HCT116 (cell line): ENCODE measurements at regions not wholly inside any gene's neighbourhood (a gene's known extent, or its start where the extent isn't known, plus 50 kb on each side); places are given as distances from the start of the nearest gene placed in this dataset.

ENCODE experiments used
- ATAC-seq: fragments of 200-7000 bp; cut with Tn5 transposase; 2 replicates; pipeline ENCODE4 v1.9.1; 2020; ENCODE audit warnings: mild to moderate bottlenecking, moderate library complexity
- BruUV-seq: library from RNA; stranded (reverse); fragments of 400-500 nt; replicated peaks from 2 replicates; lab custom pipeline; 2021; lab: Mats Ljungman, UMichigan
- CTCF ChIA-PET: fragments of 300-600 bp; sonication (Branson Sonifier 250); formaldehyde crosslinking; loops from one replicate; lab custom pipeline; 2021; ENCODE audit warnings: antibody characterized with exemption; lab: Charles Lee
- POLR2A ChIA-PET: fragments of 300-600, 350-600 bp; sonication (Branson Sonifier 250); formaldehyde crosslinking; loops from one replicate; lab custom pipeline; 2021; ENCODE audit warnings: antibody characterized with exemption; lab: Charles Lee
- RAD21 ChIA-PET, 2 experiments: fragments of 300-600 bp; sonication (Branson Sonifier 250); formaldehyde crosslinking; loops; one replicate each; lab custom pipeline; 2023; ENCODE audit warnings: low total read pairs in 2 of 2; ENCODE audit not compliant: uncharacterized antibody in 2 of 2, unreplicated experiment in 2 of 2, low non-redundant PET in 1 of 2; lab: Charles Lee
- DNase-seq: peaks from one replicate; pipeline ENCODE4 v3.0.0-alpha.2; 2010; ENCODE audit warnings: low read depth, low spot score
- H2AFZ ChIP-seq: fragments of 200-600 bp; shearing (Covaris generic), sonication (generic); 2 replicates; pipeline ENCODE4 v1.6.1; 2017; ENCODE audit warnings: low read depth, mixed run types, mixed read lengths, antibody characterized with exemption, low read length; ENCODE audit not compliant: poor library complexity, severe bottlenecking
- H3K27ac ChIP-seq: 2 replicates; pipeline ENCODE4 v1.5.1; 2012; ENCODE audit warnings: low read depth, low read length
- H3K27me3 ChIP-seq: fragments of 200-600 bp; sonication (generic); 2 replicates; pipeline ENCODE4 v1.6.1; 2016; ENCODE audit warnings: mixed run types, low read length, mixed read lengths; ENCODE audit not compliant: insufficient read depth
- H3K36me3 ChIP-seq, 2 experiments: fragments of 200-500 bp in 1 of 2; fragments of 200-600 bp in 1 of 2; sonication (Bioruptor generic) in 1 of 2; sonication (generic) in 1 of 2; 2 replicates each; pipeline versions ENCODE4 v1.5.1 to v1.6.1; 2014 to 2016; ENCODE audit warnings: low read length in 2 of 2, inconsistent platforms in 1 of 2, mixed read lengths in 1 of 2, mixed run types in 1 of 2; ENCODE audit not compliant: insufficient read depth in 2 of 2, control insufficient read depth in 1 of 2
- H3K4me1 ChIP-seq, 2 experiments: fragments of 200-600 bp in 1 of 2; sonication (generic) in 1 of 2; 2 replicates each; pipeline versions ENCODE4 v1.5.1 to v1.6.1; 2012 to 2017; ENCODE audit warnings: low read length in 2 of 2, inconsistent platforms in 1 of 2, mild to moderate bottlenecking in 1 of 2, mixed read lengths in 1 of 2, mixed run types in 1 of 2, moderate library complexity in 1 of 2; ENCODE audit not compliant: insufficient read depth in 2 of 2, control insufficient read depth in 1 of 2
- H3K4me2 ChIP-seq: fragments of 200-600 bp; sonication (generic); 2 replicates; pipeline ENCODE4 v1.6.1; 2017; ENCODE audit warnings: mixed run types, low read length, mixed read lengths
- H3K4me3 ChIP-seq, 2 experiments: fragments of 200-600 bp in 1 of 2; sonication (generic) in 1 of 2; replicated peaks in 1 of 2; 2 replicates each; pipeline ENCODE4 v1.5.1; 2011 to 2016; ENCODE audit warnings: low read length in 2 of 2, control low read depth in 1 of 2, low read depth in 1 of 2, mild to moderate bottlenecking in 1 of 2, mixed read lengths in 1 of 2, mixed run types in 1 of 2
- H3K79me2 ChIP-seq: fragments of 200-600 bp; sonication (generic); 2 replicates; pipeline ENCODE4 v1.6.1; 2017; ENCODE audit warnings: mild to moderate bottlenecking, mixed run types, low read length, moderate library complexity, mixed read lengths; ENCODE audit not compliant: insufficient read depth
- H3K9ac ChIP-seq: fragments of 200-600 bp; sonication (generic); 2 replicates; pipeline ENCODE4 v1.6.1; 2016; ENCODE audit warnings: low read length, mixed read lengths
- H3K9me2 ChIP-seq: fragments of 200-600 bp; sonication (generic), shearing (Covaris generic); 2 replicates; pipeline ENCODE4 v1.6.1; 2017; ENCODE audit warnings: mixed run types, mild to moderate bottlenecking, moderate library complexity; ENCODE audit not compliant: insufficient read depth
- H3K9me3 ChIP-seq, 2 experiments: fragments of 200-500 bp in 1 of 2; fragments of 200-600 bp in 1 of 2; sonication (Bioruptor generic) in 1 of 2; sonication (generic) in 1 of 2; 2 replicates each; pipeline ENCODE4 v1.6.1; 2014 to 2017; ENCODE audit warnings: low read length in 2 of 2, mixed read lengths in 2 of 2, inconsistent platforms in 1 of 2, low read depth in 1 of 2, mild to moderate bottlenecking in 1 of 2, mixed run types in 1 of 2, moderate library complexity in 1 of 2; ENCODE audit not compliant: control insufficient read depth in 1 of 2, insufficient read depth in 1 of 2
- H4K20me1 ChIP-seq: fragments of 200-600 bp; sonication (generic), shearing (Covaris generic); 2 replicates; pipeline ENCODE4 v1.6.1; 2017; ENCODE audit warnings: mixed run types, mild to moderate bottlenecking, moderate library complexity; ENCODE audit not compliant: insufficient read depth
- ELF1 ChIP-seq: IDR thresholded peaks from 2 replicates; pipeline ENCODE4 v1.6.1; 2012; ENCODE audit warnings: low read depth, borderline replicate concordance
- EZH2 ChIP-seq: fragments of 200-600 bp; sonication (generic); IDR thresholded peaks from 2 replicates; pipeline ENCODE4 v1.6.1; 2017; ENCODE audit warnings: antibody characterized with exemption, mixed run types
- EZH2phosphoT487 ChIP-seq: fragments of 200-600 bp; IDR thresholded peaks from 2 replicates; pipeline ENCODE4 v1.6.1; 2018; ENCODE audit warnings: antibody characterized with exemption, borderline replicate concordance
- JUND ChIP-seq: IDR thresholded peaks from 2 replicates; pipeline ENCODE4 v1.6.1; 2012
- POLR2AphosphoS5 ChIP-seq: IDR thresholded peaks from 2 replicates; pipeline ENCODE4 v1.6.1; 2011; ENCODE audit warnings: mild to moderate bottlenecking, low read depth, low read length, moderate library complexity
- SRF ChIP-seq: IDR thresholded peaks from 2 replicates; pipeline ENCODE4 v1.6.1; 2012; ENCODE audit warnings: low read depth
- intact Hi-C: fragments of 100-400 bp; cut with micrococcal nuclease; formaldehyde crosslinking; loops from 2 replicates; pipeline ENCODE4 v1.10.0; 2022
- TF ChIP-seq, protein P1 (sequence below), 3 experiments: fragments of 200-600 bp in 1 of 3; sonication (generic) in 1 of 3; IDR thresholded peaks in 2 of 3; conservative IDR thresholded peaks in 1 of 3; 2 replicates each; pipeline ENCODE4 v1.5.1; 2012 to 2017; ENCODE audit warnings: low read depth in 2 of 3, low read length in 2 of 3, antibody characterized with exemption in 1 of 3, borderline replicate concordance in 1 of 3, control low read depth in 1 of 3, mild to moderate bottlenecking in 1 of 3, mixed read lengths in 1 of 3, mixed run types in 1 of 3, moderate library complexity in 1 of 3; ENCODE audit not compliant: insufficient read depth in 1 of 3
- TF ChIP-seq, protein P2 (sequence below): IDR thresholded peaks from 2 replicates; pipeline ENCODE4 v1.6.1; 2012
- TF ChIP-seq, protein P3 (sequence below): IDR thresholded peaks from 2 replicates; pipeline ENCODE4 v1.6.1; 2012; ENCODE audit warnings: low read depth

DNA sequence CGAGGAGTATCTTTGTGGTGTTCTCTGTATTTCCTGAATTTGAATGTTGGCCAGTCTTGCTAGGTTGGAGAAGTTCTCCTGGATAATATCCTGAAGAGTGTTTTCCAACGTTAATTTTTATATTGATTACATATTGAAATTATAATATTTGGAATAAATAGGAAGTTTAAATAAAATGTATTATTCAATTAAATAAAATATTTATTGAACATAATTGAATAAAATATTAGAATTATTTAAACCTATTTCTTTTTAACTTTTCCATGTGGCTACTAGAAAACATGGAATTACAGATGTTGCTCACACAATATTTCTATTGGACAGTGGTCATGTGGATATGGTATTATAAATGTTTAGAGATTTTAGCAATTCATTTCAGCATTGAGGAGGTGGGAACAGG is 170.8 kb upstream of the FST start:
- no peak for ATAC-seq
- H3K9me3 ChIP-seq, result no peaks in the 10 kb centered on the region
- DNase-seq, result no peak
- CTCF ChIA-PET, result no interaction called here
- no peak overlapping the region for H3K9ac ChIP-seq
- H3K4me1 ChIP-seq, result no peaks in the 10 kb centered on the region
- no TSS peak for BruUV-seq
- TF ChIP-seq, protein P1, sequence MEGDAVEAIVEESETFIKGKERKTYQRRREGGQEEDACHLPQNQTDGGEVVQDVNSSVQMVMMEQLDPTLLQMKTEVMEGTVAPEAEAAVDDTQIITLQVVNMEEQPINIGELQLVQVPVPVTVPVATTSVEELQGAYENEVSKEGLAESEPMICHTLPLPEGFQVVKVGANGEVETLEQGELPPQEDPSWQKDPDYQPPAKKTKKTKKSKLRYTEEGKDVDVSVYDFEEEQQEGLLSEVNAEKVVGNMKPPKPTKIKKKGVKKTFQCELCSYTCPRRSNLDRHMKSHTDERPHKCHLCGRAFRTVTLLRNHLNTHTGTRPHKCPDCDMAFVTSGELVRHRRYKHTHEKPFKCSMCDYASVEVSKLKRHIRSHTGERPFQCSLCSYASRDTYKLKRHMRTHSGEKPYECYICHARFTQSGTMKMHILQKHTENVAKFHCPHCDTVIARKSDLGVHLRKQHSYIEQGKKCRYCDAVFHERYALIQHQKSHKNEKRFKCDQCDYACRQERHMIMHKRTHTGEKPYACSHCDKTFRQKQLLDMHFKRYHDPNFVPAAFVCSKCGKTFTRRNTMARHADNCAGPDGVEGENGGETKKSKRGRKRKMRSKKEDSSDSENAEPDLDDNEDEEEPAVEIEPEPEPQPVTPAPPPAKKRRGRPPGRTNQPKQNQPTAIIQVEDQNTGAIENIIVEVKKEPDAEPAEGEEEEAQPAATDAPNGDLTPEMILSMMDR (IDR thresholded peaks at IDR 0.05 in 2 of 3, conservative IDR thresholded peaks at IDR 0.05 in 1 of 3; ENCODE audit: borderline replicate concordance in 1 of 3, insufficient read depth in 1 of 3, low read depth in 2 of 3, low read length in 2 of 3), result no peak
- no peak for TF ChIP-seq EZH2
- TF ChIP-seq EZH2phosphoT487, result no peak
- TF ChIP-seq, protein P2, sequence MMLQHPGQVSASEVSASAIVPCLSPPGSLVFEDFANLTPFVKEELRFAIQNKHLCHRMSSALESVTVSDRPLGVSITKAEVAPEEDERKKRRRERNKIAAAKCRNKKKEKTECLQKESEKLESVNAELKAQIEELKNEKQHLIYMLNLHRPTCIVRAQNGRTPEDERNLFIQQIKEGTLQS, result no peak
- no peak for TF ChIP-seq JUND
- no peak for TF ChIP-seq ELF1
- TF ChIP-seq SRF, result no peak
- TF ChIP-seq, protein P3, sequence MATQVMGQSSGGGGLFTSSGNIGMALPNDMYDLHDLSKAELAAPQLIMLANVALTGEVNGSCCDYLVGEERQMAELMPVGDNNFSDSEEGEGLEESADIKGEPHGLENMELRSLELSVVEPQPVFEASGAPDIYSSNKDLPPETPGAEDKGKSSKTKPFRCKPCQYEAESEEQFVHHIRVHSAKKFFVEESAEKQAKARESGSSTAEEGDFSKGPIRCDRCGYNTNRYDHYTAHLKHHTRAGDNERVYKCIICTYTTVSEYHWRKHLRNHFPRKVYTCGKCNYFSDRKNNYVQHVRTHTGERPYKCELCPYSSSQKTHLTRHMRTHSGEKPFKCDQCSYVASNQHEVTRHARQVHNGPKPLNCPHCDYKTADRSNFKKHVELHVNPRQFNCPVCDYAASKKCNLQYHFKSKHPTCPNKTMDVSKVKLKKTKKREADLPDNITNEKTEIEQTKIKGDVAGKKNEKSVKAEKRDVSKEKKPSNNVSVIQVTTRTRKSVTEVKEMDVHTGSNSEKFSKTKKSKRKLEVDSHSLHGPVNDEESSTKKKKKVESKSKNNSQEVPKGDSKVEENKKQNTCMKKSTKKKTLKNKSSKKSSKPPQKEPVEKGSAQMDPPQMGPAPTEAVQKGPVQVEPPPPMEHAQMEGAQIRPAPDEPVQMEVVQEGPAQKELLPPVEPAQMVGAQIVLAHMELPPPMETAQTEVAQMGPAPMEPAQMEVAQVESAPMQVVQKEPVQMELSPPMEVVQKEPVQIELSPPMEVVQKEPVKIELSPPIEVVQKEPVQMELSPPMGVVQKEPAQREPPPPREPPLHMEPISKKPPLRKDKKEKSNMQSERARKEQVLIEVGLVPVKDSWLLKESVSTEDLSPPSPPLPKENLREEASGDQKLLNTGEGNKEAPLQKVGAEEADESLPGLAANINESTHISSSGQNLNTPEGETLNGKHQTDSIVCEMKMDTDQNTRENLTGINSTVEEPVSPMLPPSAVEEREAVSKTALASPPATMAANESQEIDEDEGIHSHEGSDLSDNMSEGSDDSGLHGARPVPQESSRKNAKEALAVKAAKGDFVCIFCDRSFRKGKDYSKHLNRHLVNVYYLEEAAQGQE, result no peak
- no peak for TF ChIP-seq POLR2AphosphoS5
- H3K27ac ChIP-seq, result no peak overlapping the region
- H2AFZ ChIP-seq, result no peak overlapping the region
- no peaks in the 10 kb centered on the region for H3K36me3 ChIP-seq
- no peak overlapping the region for H3K4me2 ChIP-seq
- H3K9me2 ChIP-seq, result no peaks in the 10 kb centered on the region
- POLR2A ChIA-PET, result no interaction called here
- intact Hi-C loops, result no loop called here
- H3K4me3 ChIP-seq, result no peak overlapping the region
- RAD21 ChIA-PET, result no interaction called here
- no peaks in the 10 kb centered on the region for H3K27me3 ChIP-seq
- no peaks in the 10 kb centered on the region for H4K20me1 ChIP-seq
- H3K79me2 ChIP-seq, result no peaks in the 10 kb centered on the region
